ENCODE measurements at regions not wholly inside any gene's neighbourhood (a gene's known extent, or its start where the extent isn't known, plus 50 kb on each side); places are given as distances from the start of the nearest gene placed in this dataset.

- TF ChIP-seq CTCF (IDR thresholded peaks at IDR 0.05 in 2 of 3, conservative IDR thresholded peaks at IDR 0.05 in 1 of 3; ENCODE audit: borderline replicate concordance in 1 of 3, insufficient read depth in 1 of 3, low read depth in 2 of 3, low read length in 2 of 3): no peak
- no peak for TF ChIP-seq POLR2AphosphoS5 (IDR thresholded peaks at IDR 0.05; ENCODE audit: low read depth, low read length)
- TF ChIP-seq MAX (IDR thresholded peaks at IDR 0.05): no peak
- no peak for TF ChIP-seq SIN3A (IDR thresholded peaks at IDR 0.05; ENCODE audit: low read depth)
- no peak for TF ChIP-seq YY1 (IDR thresholded peaks at IDR 0.05; ENCODE audit: extremely low read depth, insufficient replicate concordance, low read depth, low read length)
- TF ChIP-seq, protein P1, sequence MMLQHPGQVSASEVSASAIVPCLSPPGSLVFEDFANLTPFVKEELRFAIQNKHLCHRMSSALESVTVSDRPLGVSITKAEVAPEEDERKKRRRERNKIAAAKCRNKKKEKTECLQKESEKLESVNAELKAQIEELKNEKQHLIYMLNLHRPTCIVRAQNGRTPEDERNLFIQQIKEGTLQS (IDR thresholded peaks at IDR 0.05): no peak
- TF ChIP-seq EGR1 (IDR thresholded peaks at IDR 0.05; ENCODE audit: low read depth): no peak
- TF ChIP-seq ZNF274 (IDR thresholded peaks at IDR 0.05; ENCODE audit: low read depth, low read length): no peak
- TF ChIP-seq POLR2A (IDR thresholded peaks at IDR 0.05; ENCODE audit: borderline replicate concordance, extremely low read depth, insufficient read depth, insufficient read length): no peak
- no peak for TF ChIP-seq EZH2 (IDR thresholded peaks at IDR 0.05)
- TF ChIP-seq EZH2phosphoT487 (IDR thresholded peaks at IDR 0.05; ENCODE audit: borderline replicate concordance): no peak
Observed at GRCh38 chr2:30371028-30371689, 75.9 kb upstream of the LCLAT1 start.
